Caco-2 (cell line): ENCODE measurements at regions not wholly inside any gene's neighbourhood (a gene's known extent, or its start where the extent isn't known, plus 50 kb on each side); places are given as distances from the start of the nearest gene placed in this dataset.

ENCODE experiments used
- BruUV-seq: library from RNA; stranded (reverse); fragments of 400-500 nt; replicated peaks from 2 replicates; lab custom pipeline; 2021; lab: Mats Ljungman, UMichigan
- CTCF ChIA-PET: fragments of 300-600 bp; sonication (Branson Sonifier 250); formaldehyde crosslinking; loops from one replicate; lab custom pipeline; 2022; ENCODE audit warnings: antibody characterized with exemption; lab: Charles Lee
- POLR2A ChIA-PET: fragments of 300-600 bp; sonication (Branson Sonifier 250); formaldehyde crosslinking; loops from one replicate; lab custom pipeline; 2022; ENCODE audit warnings: antibody characterized with exemption; lab: Charles Lee
- DNase-seq, 2 experiments: peaks; one replicate each; pipeline versions ENCODE4 v3.0.0 to v3.0.0-alpha.2; 2020 to 2022
- H3K27me3 ChIP-seq: replicated peaks from 2 replicates; pipeline ENCODE4 v1.6.0; 2011; ENCODE audit warnings: low read length; ENCODE audit not compliant: control insufficient read depth, insufficient read depth
- H3K36me3 ChIP-seq: 2 replicates; pipeline ENCODE4 v1.5.1; 2011; ENCODE audit warnings: low read length; ENCODE audit not compliant: control insufficient read depth, insufficient read depth
- H3K4me1 ChIP-seq: fragments of 250-450 bp; sonication (Bioruptor Pico); 2 replicates; pipeline ENCODE4 v1.5.1; 2020; ENCODE audit warnings: mild to moderate bottlenecking
- H3K4me3 ChIP-seq: 2 replicates; pipeline ENCODE4 v1.5.1; 2011; ENCODE audit warnings: low read depth, mild to moderate bottlenecking, control low read depth, low read length
- H3K9me3 ChIP-seq: fragments of 250-450 bp; sonication (Bioruptor Pico); 2 replicates; pipeline ENCODE4 v1.5.1; 2020; ENCODE audit warnings: mild to moderate bottlenecking, moderate library complexity
- H3K27ac Mint-ChIP-seq: one replicate; pipeline ENCODE4 v1.8.0; 2022; ENCODE audit warnings: mixed read lengths; ENCODE audit not compliant: unreplicated experiment
- H3K27me3 Mint-ChIP-seq: one replicate; pipeline ENCODE4 v1.8.0; 2022; ENCODE audit warnings: mixed read lengths; ENCODE audit not compliant: insufficient read depth, unreplicated experiment
- H3K36me3 Mint-ChIP-seq: one replicate; pipeline ENCODE4 v1.8.0; 2022; ENCODE audit warnings: mild to moderate bottlenecking, mixed read lengths; ENCODE audit not compliant: insufficient read depth, unreplicated experiment
- H3K4me1 Mint-ChIP-seq: one replicate; pipeline ENCODE4 v1.8.0; 2022; ENCODE audit warnings: low read depth, mixed read lengths; ENCODE audit not compliant: unreplicated experiment
- H3K4me3 Mint-ChIP-seq: one replicate; pipeline ENCODE4 v1.8.0; 2022; ENCODE audit warnings: mild to moderate bottlenecking, moderate library complexity, mixed read lengths; ENCODE audit not compliant: unreplicated experiment
- H3K9me3 Mint-ChIP-seq: one replicate; pipeline ENCODE4 v1.8.0; 2022; ENCODE audit warnings: mixed read lengths; ENCODE audit not compliant: unreplicated experiment
- intact Hi-C: fragments of 100-400 bp; cut with micrococcal nuclease; formaldehyde crosslinking; loops from one replicate; pipeline ENCODE4 v1.10.0; 2022; ENCODE audit not compliant: unreplicated experiment
- TF ChIP-seq, protein P1 (sequence below), 2 experiments: fragments of 200-600 bp in 1 of 2; IDR thresholded peaks; 1 replicate in 1 of 2; 2 replicates in 1 of 2; pipeline versions ENCODE4 v1.5.1 to v1.8.0; 2011 to 2022; ENCODE audit warnings: antibody characterized with exemption in 1 of 2, control low read depth in 1 of 2, inconsistent platforms in 1 of 2, low read depth in 1 of 2, low read length in 1 of 2, mild to moderate bottlenecking in 1 of 2, moderate library complexity in 1 of 2; ENCODE audit not compliant: insufficient read depth in 1 of 2, severe bottlenecking in 1 of 2, unreplicated experiment in 1 of 2

DNA sequence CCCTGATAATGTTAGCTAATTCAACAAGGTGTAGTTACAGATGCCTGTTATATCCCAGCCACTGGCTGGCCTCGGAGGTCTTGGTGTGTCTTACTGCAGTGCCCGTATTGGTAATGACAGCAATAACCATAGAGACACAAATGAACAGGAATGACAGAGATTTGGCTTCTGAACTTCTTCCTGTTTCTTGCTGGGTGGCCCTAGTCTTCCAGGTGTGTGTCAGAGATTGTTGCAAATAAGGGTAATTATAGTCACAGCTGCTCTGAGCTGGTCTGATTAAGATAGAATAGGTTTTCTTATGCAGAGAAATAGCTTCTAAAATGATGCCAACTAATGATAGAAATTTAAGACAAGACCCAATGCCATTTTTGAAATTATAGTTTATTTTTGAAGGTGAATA lies 64.1 kb upstream of the MAD2L1 start:
- Histone ChIP-seq H3K4me3 (no peak overlapping the region), H3K4me1 (no peaks in the 10 kb centered on the region), H3K27me3 (no peaks in the 10 kb centered on the region), H3K36me3 (no peaks in the 10 kb centered on the region), H3K9me3 (no peaks in the 10 kb centered on the region)
- Mint-ChIP-seq H3K4me3 (no peak overlapping the region), H3K36me3 (no peaks in the 10 kb centered on the region), H3K27me3 (peaks cover under 1% of the 10 kb centered on the region), H3K9me3 (no peaks in the 10 kb centered on the region), H3K4me1 (no peaks in the 10 kb centered on the region), H3K27ac (no peak overlapping the region)
- intact Hi-C loops: no loop called here
- DNase-seq: no peak
- BruUV-seq: no TSS peak
- ChIA-PET CTCF (no interaction called here), POLR2A (no interaction called here)
- TF ChIP-seq, protein P1, sequence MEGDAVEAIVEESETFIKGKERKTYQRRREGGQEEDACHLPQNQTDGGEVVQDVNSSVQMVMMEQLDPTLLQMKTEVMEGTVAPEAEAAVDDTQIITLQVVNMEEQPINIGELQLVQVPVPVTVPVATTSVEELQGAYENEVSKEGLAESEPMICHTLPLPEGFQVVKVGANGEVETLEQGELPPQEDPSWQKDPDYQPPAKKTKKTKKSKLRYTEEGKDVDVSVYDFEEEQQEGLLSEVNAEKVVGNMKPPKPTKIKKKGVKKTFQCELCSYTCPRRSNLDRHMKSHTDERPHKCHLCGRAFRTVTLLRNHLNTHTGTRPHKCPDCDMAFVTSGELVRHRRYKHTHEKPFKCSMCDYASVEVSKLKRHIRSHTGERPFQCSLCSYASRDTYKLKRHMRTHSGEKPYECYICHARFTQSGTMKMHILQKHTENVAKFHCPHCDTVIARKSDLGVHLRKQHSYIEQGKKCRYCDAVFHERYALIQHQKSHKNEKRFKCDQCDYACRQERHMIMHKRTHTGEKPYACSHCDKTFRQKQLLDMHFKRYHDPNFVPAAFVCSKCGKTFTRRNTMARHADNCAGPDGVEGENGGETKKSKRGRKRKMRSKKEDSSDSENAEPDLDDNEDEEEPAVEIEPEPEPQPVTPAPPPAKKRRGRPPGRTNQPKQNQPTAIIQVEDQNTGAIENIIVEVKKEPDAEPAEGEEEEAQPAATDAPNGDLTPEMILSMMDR (IDR thresholded peaks at IDR 0.05; ENCODE audit: insufficient read depth in 1 of 2, low read depth in 1 of 2, low read length in 1 of 2, severe bottlenecking in 1 of 2, unreplicated experiment in 1 of 2): no peak
